ENCODE measurements at regions not wholly inside any gene's neighbourhood (a gene's known extent, or its start where the extent isn't known, plus 50 kb on each side); places are given as distances from the start of the nearest gene placed in this dataset.

DNA sequence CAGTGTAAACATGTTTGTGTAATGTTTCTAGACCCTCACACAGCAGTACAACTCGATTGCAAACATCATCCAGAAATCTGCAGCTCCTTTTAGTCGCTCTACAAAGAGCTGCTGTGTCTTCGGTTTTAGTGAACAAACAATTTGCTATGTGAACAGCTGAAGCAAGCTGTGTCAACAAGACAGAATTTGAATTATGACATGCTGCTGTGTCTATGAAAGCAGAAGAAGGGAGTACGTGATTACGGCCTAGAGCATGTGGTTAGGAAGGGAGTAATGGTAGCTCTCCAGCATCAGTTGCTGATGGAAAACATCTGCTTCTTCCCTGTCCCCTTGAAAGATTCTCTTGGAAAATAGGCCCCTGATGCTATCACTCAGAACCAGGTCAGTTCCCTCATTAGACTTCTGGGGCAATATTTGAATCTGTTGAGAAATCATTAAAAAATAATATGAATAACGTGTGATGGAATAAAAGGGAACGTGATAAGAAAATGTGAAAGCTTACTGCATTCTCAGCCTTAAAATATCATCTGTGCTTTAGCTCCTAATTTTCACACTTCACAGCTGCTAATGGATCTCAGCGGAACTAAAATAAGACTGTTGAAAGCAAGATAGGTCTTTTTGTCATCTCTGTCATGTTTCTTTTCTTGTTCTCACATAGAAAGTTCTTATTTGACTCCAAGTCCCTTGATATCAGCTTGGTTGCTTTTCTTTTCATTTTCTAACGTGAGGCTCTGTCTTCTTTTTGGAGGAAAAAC is 891.5 kb downstream of the ROBO2 start:
- Histone ChIP-seq H3K36me3 (replicated peaks in 1 of 2) (no peaks in the 10 kb centered on the region), H3K4me1 (replicated peaks in 1 of 2) (peaks cover 0 to 6% of the 10 kb centered on the region in 2 donors), H3K27me3 (no peaks in the 10 kb centered on the region), H3K4me3 (no peak overlapping the region), H3K27ac (no peak overlapping the region), H3K9me3 (replicated peaks in 1 of 3) (no peaks in the 10 kb centered on the region)
- DNase-seq, result peak in 1 of 7 donors; percentile 1
- TF ChIP-seq POLR2A (IDR thresholded peaks at IDR 0.05), result no peak
- TF ChIP-seq, protein P1, sequence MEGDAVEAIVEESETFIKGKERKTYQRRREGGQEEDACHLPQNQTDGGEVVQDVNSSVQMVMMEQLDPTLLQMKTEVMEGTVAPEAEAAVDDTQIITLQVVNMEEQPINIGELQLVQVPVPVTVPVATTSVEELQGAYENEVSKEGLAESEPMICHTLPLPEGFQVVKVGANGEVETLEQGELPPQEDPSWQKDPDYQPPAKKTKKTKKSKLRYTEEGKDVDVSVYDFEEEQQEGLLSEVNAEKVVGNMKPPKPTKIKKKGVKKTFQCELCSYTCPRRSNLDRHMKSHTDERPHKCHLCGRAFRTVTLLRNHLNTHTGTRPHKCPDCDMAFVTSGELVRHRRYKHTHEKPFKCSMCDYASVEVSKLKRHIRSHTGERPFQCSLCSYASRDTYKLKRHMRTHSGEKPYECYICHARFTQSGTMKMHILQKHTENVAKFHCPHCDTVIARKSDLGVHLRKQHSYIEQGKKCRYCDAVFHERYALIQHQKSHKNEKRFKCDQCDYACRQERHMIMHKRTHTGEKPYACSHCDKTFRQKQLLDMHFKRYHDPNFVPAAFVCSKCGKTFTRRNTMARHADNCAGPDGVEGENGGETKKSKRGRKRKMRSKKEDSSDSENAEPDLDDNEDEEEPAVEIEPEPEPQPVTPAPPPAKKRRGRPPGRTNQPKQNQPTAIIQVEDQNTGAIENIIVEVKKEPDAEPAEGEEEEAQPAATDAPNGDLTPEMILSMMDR (IDR thresholded peaks at IDR 0.05), result no peak
- intact Hi-C loops (cut with DNase I), result no loop called here
- 61 to 69% (median 65%) methylated on average over 9 of the region's 9 CpGs for WGBS, 4 donors

DNA sequence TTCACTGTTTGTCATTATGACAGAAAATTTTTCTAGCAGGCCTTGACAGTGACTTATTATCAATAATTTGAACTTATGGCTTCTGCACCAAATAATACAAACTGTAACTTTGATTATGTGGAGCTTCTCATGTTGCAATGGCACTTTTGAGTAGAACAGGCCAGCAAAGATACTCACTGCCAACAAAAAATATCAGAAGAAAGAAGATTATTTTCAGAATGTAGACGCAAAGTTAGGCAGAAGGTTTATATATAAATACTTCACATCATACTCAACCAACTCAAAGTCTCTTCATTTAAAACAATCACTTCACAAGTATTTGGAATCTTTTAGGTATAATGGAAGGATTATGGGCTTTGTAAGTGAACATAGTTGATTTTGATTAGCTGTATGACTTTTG is 893.0 kb downstream of the ROBO2 start:
- no peak for DNase-seq
- no peak overlapping the region for H3K4me3 ChIP-seq
- no peaks in the 10 kb centered on the region for H3K27me3 ChIP-seq
- peaks cover 0 to 6% of the 10 kb centered on the region in 2 donors for H3K4me1 ChIP-seq (replicated peaks in 1 of 2)
- no peaks in the 10 kb centered on the region for H3K36me3 ChIP-seq (replicated peaks in 1 of 2)
- no peaks in the 10 kb centered on the region for H3K9me3 ChIP-seq (replicated peaks in 1 of 3)
- TF ChIP-seq, protein P1 (IDR thresholded peaks at IDR 0.05), result no peak
- no peak for TF ChIP-seq POLR2A (IDR thresholded peaks at IDR 0.05)
- intact Hi-C loops (cut with DNase I), result no loop called here
- H3K27ac ChIP-seq, result no peak overlapping the region
- WGBS, 4 donors, result 55 to 89% (median 80%) methylated on average over 1 of the region's 1 CpG

DNA sequence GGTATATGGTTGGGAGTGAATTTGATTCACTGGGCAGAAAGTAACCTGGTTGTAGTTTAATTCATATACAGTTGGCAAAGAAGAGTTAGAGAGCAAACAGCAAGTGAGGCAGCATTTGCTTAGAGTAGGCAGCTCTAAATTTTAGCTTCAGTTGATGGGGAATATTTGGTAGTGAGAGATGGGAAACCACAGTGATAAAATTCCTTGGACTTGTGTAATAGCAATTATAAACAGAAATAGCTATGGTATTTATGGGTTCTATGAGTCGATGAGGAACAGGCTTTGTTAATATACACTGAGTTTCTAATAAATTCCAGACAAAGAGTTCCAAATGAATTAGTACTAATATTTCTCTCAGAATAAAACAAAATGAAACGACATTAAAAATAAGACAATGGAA is 894.0 kb downstream of the ROBO2 start:
- 88 to 96% (median 94%) methylated on average over 2 of the region's 2 CpGs for WGBS, 4 donors

DNA sequence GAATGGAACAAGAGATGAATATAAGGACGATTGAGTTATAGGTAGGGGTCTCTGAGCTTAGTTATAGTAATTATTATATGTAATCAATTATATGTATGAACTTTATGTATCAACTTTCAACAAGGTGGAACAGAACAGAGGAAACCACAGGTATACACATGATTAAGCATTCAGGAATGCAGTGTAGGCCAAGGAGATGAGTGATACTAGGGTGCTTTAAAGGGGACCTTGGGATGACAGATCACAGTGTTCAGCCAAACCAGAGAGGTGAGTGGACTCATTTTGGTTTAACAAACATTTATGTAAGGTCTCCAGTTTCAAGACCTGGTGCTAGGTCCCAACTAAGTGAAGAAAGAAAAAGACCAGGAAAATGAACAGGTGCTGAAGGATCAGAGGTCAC is 895.5 kb downstream of the ROBO2 start:
- Histone ChIP-seq H3K27ac (no peak overlapping the region), H3K27me3 (no peaks in the 10 kb centered on the region), H3K4me1 (replicated peaks in 1 of 2) (peaks cover 0 to 13% of the 10 kb centered on the region in 2 donors), H3K4me3 (no peak overlapping the region), H3K36me3 (replicated peaks in 1 of 2) (no peaks in the 10 kb centered on the region), H3K9me3 (replicated peaks in 1 of 3) (no peaks in the 10 kb centered on the region)
- 87 to 100% (median 94%) methylated on average over 1 of the region's 1 CpG for WGBS, 4 donors
- intact Hi-C loops (cut with DNase I), result no loop called here
- TF ChIP-seq, protein P1 (IDR thresholded peaks at IDR 0.05), result no peak
- TF ChIP-seq POLR2A (IDR thresholded peaks at IDR 0.05), result no peak
- DNase-seq, result no peak

More for the DNA sequence above, 894.0 kb downstream of the ROBO2 start:
- Histone ChIP-seq H3K36me3 (replicated peaks in 1 of 2) (no peaks in the 10 kb centered on the region), H3K27me3 (no peaks in the 10 kb centered on the region), H3K4me3 (no peak overlapping the region), H3K9me3 (replicated peaks in 1 of 3) (no peaks in the 10 kb centered on the region), H3K4me1 (replicated peaks in 1 of 2) (peaks cover 0 to 6% of the 10 kb centered on the region in 2 donors), H3K27ac (no peak overlapping the region)
- TF ChIP-seq, protein P1 (IDR thresholded peaks at IDR 0.05), result no peak
- no peak for TF ChIP-seq POLR2A (IDR thresholded peaks at IDR 0.05)
- intact Hi-C loops (cut with DNase I), result no loop called here
- DNase-seq, result no peak

Data from adrenal gland (tissue), 9 donors.